ENCODE measurements at regions not wholly inside any gene's neighbourhood (a gene's known extent, or its start where the extent isn't known, plus 50 kb on each side); places are given as distances from the start of the nearest gene placed in this dataset.

- Histone ChIP-seq H2BK120ac (ENCODE audit: insufficient read depth, low read length, poor library complexity) (peak overlapping the region; percentile 75), H3K4me1 (ENCODE audit: control insufficient read depth in 1 of 2, insufficient read depth in 2 of 2, low read length in 2 of 2) (peaks cover 11 to 21% of the 10 kb centered on the region in 2 experiments), H3K14ac (ENCODE audit: low read length) (no peak overlapping the region), H3K79me1 (ENCODE audit: low read length) (peaks cover 18% of the 10 kb centered on the region), H3K27me3 (ENCODE audit: insufficient read depth, low read length) (no peaks in the 10 kb centered on the region), H3K27ac (ENCODE audit: low read depth, low read length) (peak overlapping the region; percentile 94), H3K79me2 (ENCODE audit: control insufficient read depth, insufficient read depth, low read length, poor library complexity) (peaks cover 5% of the 10 kb centered on the region), H2BK12ac (ENCODE audit: low read length) (peak overlapping the region; percentile 63), H2BK5ac (ENCODE audit: low read depth, low read length, poor library complexity) (no peak overlapping the region), H4K8ac (ENCODE audit: low read depth, low read length) (no peak overlapping the region), H2AFZ (ENCODE audit: insufficient read depth, low read length, poor library complexity) (no peak overlapping the region), H3K4me3 (ENCODE audit: low read depth, low read length) (no peak overlapping the region), H3K9ac (ENCODE audit: low read length) (no peak overlapping the region), H3K4ac (ENCODE audit: low read depth, low read length) (no peak overlapping the region), H2AK5ac (ENCODE audit: low read length) (no peak overlapping the region), H4K12ac (ENCODE audit: low read depth, low read length) (no peak overlapping the region), H3K23ac (ENCODE audit: low read length) (no peak overlapping the region), H3K4me2 (ENCODE audit: low read length) (no peak overlapping the region), H3K18ac (ENCODE audit: low read length) (no peak overlapping the region), H4K91ac (ENCODE audit: low read depth, low read length) (peak overlapping the region; percentile 59), H3K9me3 (ENCODE audit: insufficient read depth, low read depth, low read length) (no peaks in the 10 kb centered on the region), H3K36me3 (ENCODE audit: control insufficient read depth in 1 of 2, insufficient read depth in 2 of 2, low read length in 2 of 2) (no peaks in the 10 kb centered on the region)
- DNase-seq: no peak
- WGBS (ENCODE audit: extremely low coverage, insufficient coverage, insufficient read length): no CpG with 5 or more reads among the region's 3 CpGs
Measured at GRCh38 chr2:217365656-217366055, 505.8 kb upstream of the TNP1 start.

- no peak overlapping the region for H3K4me3 ChIP-seq (ENCODE audit: low read depth, low read length)
- H2BK120ac ChIP-seq (ENCODE audit: insufficient read depth, low read length, poor library complexity): no peak overlapping the region
- no peak for DNase-seq
Measured at GRCh38 chr2:217364224-217364623, 504.4 kb upstream of the TNP1 start.

GRCh38 chr2:217363470-217363869 is 503.6 kb upstream of the TNP1 start:
- H4K8ac ChIP-seq (ENCODE audit: low read depth, low read length): no peak overlapping the region
- no peak overlapping the region for H4K12ac ChIP-seq (ENCODE audit: low read depth, low read length)
- H2BK12ac ChIP-seq (ENCODE audit: low read length): no peak overlapping the region
- no peak overlapping the region for H2BK5ac ChIP-seq (ENCODE audit: low read depth, low read length, poor library complexity)
- no CpG with 5 or more reads among the region's 3 CpGs for WGBS (ENCODE audit: extremely low coverage, insufficient coverage, insufficient read length)
- H3K27ac ChIP-seq (ENCODE audit: low read depth, low read length): no peak overlapping the region
- H3K4me2 ChIP-seq (ENCODE audit: low read length): no peak overlapping the region
- H3K27me3 ChIP-seq (ENCODE audit: insufficient read depth, low read length): no peaks in the 10 kb centered on the region
- no peaks in the 10 kb centered on the region for H3K9me3 ChIP-seq (ENCODE audit: insufficient read depth, low read depth, low read length)
- peak overlapping the region; percentile 43 for H2BK120ac ChIP-seq (ENCODE audit: insufficient read depth, low read length, poor library complexity)
- H3K23ac ChIP-seq (ENCODE audit: low read length): no peak overlapping the region
- H3K4me3 ChIP-seq (ENCODE audit: low read depth, low read length): no peak overlapping the region
- no peak overlapping the region for H3K18ac ChIP-seq (ENCODE audit: low read length)
- peaks cover 17 to 29% of the 10 kb centered on the region in 2 experiments for H3K4me1 ChIP-seq (ENCODE audit: control insufficient read depth in 1 of 2, insufficient read depth in 2 of 2, low read length in 2 of 2)
- no peaks in the 10 kb centered on the region for H3K36me3 ChIP-seq (ENCODE audit: control insufficient read depth in 1 of 2, insufficient read depth in 2 of 2, low read length in 2 of 2)
- H3K79me1 ChIP-seq (ENCODE audit: low read length): peaks cover 26% of the 10 kb centered on the region
- H3K9ac ChIP-seq (ENCODE audit: low read length): no peak overlapping the region
- H3K14ac ChIP-seq (ENCODE audit: low read length): no peak overlapping the region
- peaks cover 7% of the 10 kb centered on the region for H3K79me2 ChIP-seq (ENCODE audit: control insufficient read depth, insufficient read depth, low read length, poor library complexity)
- H4K91ac ChIP-seq (ENCODE audit: low read depth, low read length): peak overlapping the region; percentile 44
- H2AFZ ChIP-seq (ENCODE audit: insufficient read depth, low read length, poor library complexity): no peak overlapping the region
- H3K4ac ChIP-seq (ENCODE audit: low read depth, low read length): no peak overlapping the region
- H2AK5ac ChIP-seq (ENCODE audit: low read length): no peak overlapping the region
- DNase-seq: no peak

More at GRCh38 chr2:217364224-217364623, 504.4 kb upstream of the TNP1 start:
- Histone ChIP-seq H3K27me3 (ENCODE audit: insufficient read depth, low read length) (no peaks in the 10 kb centered on the region), H3K36me3 (ENCODE audit: control insufficient read depth in 1 of 2, insufficient read depth in 2 of 2, low read length in 2 of 2) (no peaks in the 10 kb centered on the region), H2BK5ac (ENCODE audit: low read depth, low read length, poor library complexity) (no peak overlapping the region), H3K9me3 (ENCODE audit: insufficient read depth, low read depth, low read length) (no peaks in the 10 kb centered on the region), H3K4me2 (ENCODE audit: low read length) (no peak overlapping the region), H2AK5ac (ENCODE audit: low read length) (no peak overlapping the region), H3K9ac (ENCODE audit: low read length) (no peak overlapping the region), H4K91ac (ENCODE audit: low read depth, low read length) (no peak overlapping the region), H3K18ac (ENCODE audit: low read length) (no peak overlapping the region), H2AFZ (ENCODE audit: insufficient read depth, low read length, poor library complexity) (no peak overlapping the region), H3K27ac (ENCODE audit: low read depth, low read length) (no peak overlapping the region), H4K8ac (ENCODE audit: low read depth, low read length) (no peak overlapping the region), H3K4me1 (ENCODE audit: control insufficient read depth in 1 of 2, insufficient read depth in 2 of 2, low read length in 2 of 2) (peaks cover 12 to 24% of the 10 kb centered on the region in 2 experiments), H4K12ac (ENCODE audit: low read depth, low read length) (no peak overlapping the region), H3K23ac (ENCODE audit: low read length) (no peak overlapping the region), H3K79me2 (ENCODE audit: control insufficient read depth, insufficient read depth, low read length, poor library complexity) (peaks cover 5% of the 10 kb centered on the region), H2BK12ac (ENCODE audit: low read length) (no peak overlapping the region), H3K4ac (ENCODE audit: low read depth, low read length) (no peak overlapping the region), H3K79me1 (ENCODE audit: low read length) (peaks cover 21% of the 10 kb centered on the region), H3K14ac (ENCODE audit: low read length) (no peak overlapping the region)

DNA sequence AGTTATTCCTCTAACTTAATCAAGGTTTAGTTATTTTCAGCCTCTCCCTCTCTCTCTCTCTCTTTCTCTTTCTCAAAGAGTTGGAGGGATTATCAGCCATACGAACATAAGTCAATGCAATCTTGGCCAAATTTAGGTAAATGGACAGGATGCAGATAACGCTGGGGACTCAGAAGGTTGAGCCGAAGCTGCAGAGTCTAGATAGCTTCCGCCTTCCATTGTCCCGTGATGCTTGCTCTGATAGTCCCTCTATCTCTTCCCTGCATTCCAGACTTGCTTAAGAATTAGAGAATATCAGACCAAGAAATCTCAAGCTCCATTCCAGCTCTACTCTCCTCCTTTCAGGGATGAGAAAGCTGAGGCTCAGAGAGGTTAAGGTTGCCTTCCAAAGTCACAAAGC is 502.8 kb upstream of the TNP1 start:
- Histone ChIP-seq H3K14ac (ENCODE audit: low read length) (peak overlapping the region; percentile 9), H3K4me1 (ENCODE audit: control insufficient read depth in 1 of 2, insufficient read depth in 2 of 2, low read length in 2 of 2) (peaks cover 14 to 26% of the 10 kb centered on the region in 2 experiments)
- no CpG with 5 or more reads among the region's 5 CpGs for WGBS (ENCODE audit: extremely low coverage, insufficient coverage, insufficient read length)

More for the DNA sequence above, 502.8 kb upstream of the TNP1 start:
- Histone ChIP-seq H3K9me3 (ENCODE audit: insufficient read depth, low read depth, low read length) (no peaks in the 10 kb centered on the region), H2AFZ (ENCODE audit: insufficient read depth, low read length, poor library complexity) (no peak overlapping the region), H3K36me3 (ENCODE audit: control insufficient read depth in 1 of 2, insufficient read depth in 2 of 2, low read length in 2 of 2) (no peaks in the 10 kb centered on the region), H2AK5ac (ENCODE audit: low read length) (no peak overlapping the region), H3K4ac (ENCODE audit: low read depth, low read length) (no peak overlapping the region), H3K18ac (ENCODE audit: low read length) (peak overlapping the region; percentile 3), H3K27ac (ENCODE audit: low read depth, low read length) (no peak overlapping the region), H3K79me2 (ENCODE audit: control insufficient read depth, insufficient read depth, low read length, poor library complexity) (peaks cover 2% of the 10 kb centered on the region), H3K4me3 (ENCODE audit: low read depth, low read length) (no peak overlapping the region), H2BK12ac (ENCODE audit: low read length) (peak overlapping the region; percentile 67), H3K27me3 (ENCODE audit: insufficient read depth, low read length) (no peaks in the 10 kb centered on the region), H4K91ac (ENCODE audit: low read depth, low read length) (peak overlapping the region; percentile 70), H2BK5ac (ENCODE audit: low read depth, low read length, poor library complexity) (no peak overlapping the region), H3K79me1 (ENCODE audit: low read length) (peaks cover 19% of the 10 kb centered on the region), H4K8ac (ENCODE audit: low read depth, low read length) (no peak overlapping the region), H3K9ac (ENCODE audit: low read length) (no peak overlapping the region), H2BK120ac (ENCODE audit: insufficient read depth, low read length, poor library complexity) (peak overlapping the region; percentile 37), H4K12ac (ENCODE audit: low read depth, low read length) (no peak overlapping the region), H3K4me2 (ENCODE audit: low read length) (no peak overlapping the region), H3K23ac (ENCODE audit: low read length) (no peak overlapping the region)
- peak; percentile 62 to 85 for DNase-seq
